ENCODE measurements at regions not wholly inside any gene's neighbourhood (a gene's known extent, or its start where the extent isn't known, plus 50 kb on each side); places are given as distances from the start of the nearest gene placed in this dataset.

DNA sequence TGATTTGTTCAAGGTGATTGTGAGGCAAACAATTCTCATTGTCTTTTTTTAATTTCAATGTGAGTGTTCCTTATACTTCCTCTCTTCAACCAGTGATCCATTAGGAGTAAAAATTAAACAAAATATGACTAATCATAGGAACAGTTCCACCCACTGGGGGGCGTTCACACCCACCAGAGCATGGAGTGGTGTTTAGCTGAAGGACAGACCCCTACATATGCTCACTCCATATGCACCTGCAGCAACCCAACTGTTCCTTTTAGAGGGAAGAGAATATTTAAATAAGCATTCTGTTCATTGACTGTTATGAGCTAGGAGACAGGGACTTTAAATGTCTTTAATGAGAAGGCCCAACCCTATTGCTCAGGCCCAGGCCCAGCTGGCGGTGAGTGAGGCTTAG is 78.7 kb upstream of the DRD2 start:
- no peak for DNase-seq (ENCODE audit: low read depth)

GRCh38 chr11:113553235-113553634 is 78.0 kb upstream of the DRD2 start:
- DNase-seq (ENCODE audit: low read depth) = no peak

DNA sequence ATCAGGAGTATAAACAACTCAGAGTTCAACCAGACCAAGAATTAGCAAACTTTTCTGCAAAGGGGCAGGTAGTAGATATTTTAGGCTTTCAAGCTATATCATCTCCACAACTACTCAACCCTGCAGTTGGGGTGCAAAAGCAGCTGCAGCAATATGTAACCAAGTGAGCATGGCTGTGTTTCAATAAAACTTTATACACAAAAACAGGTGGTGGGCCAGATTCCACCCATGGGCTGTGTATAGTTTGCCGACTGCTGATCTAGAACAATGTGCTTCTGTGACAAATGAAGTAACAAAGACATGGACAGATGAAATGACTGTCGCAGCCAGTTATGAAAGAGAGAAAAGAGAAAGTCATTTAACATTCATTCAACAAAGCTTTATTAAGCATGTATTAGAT is 77.1 kb upstream of the DRD2 start:
- DNase-seq (ENCODE audit: low read depth) = no peak

DNA sequence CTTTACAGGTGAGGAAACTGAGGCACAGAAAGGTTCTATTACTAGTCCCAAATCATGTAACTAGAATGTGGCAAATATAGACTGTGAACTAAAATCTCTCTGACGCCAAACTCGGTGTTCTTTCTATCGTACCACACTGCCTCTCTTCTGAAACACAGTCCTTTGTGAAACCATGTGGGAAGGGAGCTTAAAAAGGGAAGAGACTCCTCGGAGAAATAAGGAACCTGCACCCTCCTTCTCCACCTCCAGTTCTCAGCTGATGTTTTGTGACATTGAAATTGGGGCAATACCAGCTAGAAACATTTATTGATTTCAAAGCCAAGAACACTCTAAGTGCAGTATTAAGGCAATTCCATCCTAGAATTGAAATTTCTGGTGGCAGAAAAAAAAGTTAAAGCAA is 76.4 kb upstream of the DRD2 start:
- DNase-seq (ENCODE audit: low read depth) = no peak

GRCh38 chr11:113549611-113550578 is 74.7 kb upstream of the DRD2 start:
- DNase-seq (ENCODE audit: low read depth) = no peak

GRCh38 chr11:113549061-113549460 is 73.9 kb upstream of the DRD2 start:
- DNase-seq (ENCODE audit: low read depth) = no peak

- DNase-seq (ENCODE audit: low read depth) = no peak
These were observed 72.5 kb upstream of the DRD2 start for GRCh38 chr11:113547739-113548138.

- no peak for DNase-seq (ENCODE audit: low read depth)
These were observed 71.7 kb upstream of the DRD2 start for GRCh38 chr11:113546757-113547507.

GRCh38 chr11:113542420-113542819 is 67.2 kb upstream of the DRD2 start:
- no peak for DNase-seq (ENCODE audit: low read depth)

- DNase-seq (ENCODE audit: low read depth) = no peak
These were observed 65.5 kb upstream of the DRD2 start for GRCh38 chr11:113540416-113541330.

DNA sequence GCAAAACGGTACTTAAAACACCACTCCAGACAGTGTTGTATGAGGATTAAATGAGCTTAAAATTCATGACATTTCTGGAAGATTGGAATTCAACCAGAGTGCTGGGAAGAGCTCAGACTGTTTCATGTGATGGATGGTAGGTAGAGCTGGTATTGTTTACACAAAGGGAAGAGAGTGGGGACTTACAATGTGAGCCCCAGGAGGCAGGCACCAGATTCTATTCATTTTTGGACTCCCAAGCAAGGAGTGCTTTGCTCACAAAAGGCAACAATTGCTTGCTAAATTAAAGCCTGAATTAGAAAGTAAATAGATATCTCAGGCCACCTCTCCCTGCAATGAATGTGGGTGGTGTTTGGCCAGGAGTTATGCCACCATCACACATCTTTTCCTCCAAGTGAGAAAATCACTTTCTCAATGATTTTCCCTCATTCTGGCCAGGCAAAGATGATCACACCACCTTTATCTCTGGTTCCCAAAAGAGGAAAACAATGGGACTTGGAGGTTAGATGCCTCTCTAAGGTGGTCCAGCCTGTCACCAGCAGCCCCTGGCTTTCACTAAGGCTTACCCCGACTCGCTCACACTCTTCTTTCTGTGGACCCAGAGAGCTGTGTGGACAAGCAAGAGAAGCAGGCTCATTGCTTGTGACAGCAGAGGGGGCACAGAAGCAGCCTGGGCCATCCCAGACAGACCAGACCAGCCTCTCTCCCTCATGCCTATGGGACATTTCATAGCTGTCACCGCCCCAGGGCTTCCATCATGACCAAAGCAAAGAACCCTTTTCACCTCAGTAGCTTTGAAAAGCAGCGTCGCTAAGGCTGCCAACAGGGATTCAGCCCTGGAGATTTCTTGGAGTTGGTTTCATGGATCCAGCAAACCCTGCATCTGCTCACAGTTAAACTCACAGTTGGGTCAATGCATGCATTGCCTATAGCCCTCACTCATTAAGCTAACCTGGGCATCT is 63.5 kb upstream of the DRD2 start:
- DNase-seq (ENCODE audit: low read depth) = no peak

DNA sequence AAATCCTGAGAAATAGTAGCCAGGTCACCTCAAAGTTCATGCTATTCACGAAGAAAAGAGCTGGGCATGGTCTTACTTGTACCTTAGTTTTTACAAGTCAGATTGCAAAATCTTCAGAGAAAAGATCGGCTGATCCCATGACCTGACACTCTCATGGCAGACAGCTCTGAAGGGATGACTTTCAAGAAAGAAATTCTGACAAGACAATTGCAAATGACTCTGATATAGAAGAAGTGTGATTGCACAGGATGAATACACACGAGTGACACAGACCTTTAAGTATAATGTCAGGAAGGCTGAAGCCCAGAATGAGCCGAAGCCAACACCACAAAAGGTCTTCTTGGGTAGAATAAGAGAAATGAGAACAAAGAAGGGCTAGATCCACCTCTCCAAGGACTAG is 59.4 kb upstream of the DRD2 start:
- no peak for DNase-seq (ENCODE audit: low read depth)

- DNase-seq (ENCODE audit: low read depth) = no peak
These were observed 58.2 kb upstream of the DRD2 start for GRCh38 chr11:113533425-113533698.

DNA sequence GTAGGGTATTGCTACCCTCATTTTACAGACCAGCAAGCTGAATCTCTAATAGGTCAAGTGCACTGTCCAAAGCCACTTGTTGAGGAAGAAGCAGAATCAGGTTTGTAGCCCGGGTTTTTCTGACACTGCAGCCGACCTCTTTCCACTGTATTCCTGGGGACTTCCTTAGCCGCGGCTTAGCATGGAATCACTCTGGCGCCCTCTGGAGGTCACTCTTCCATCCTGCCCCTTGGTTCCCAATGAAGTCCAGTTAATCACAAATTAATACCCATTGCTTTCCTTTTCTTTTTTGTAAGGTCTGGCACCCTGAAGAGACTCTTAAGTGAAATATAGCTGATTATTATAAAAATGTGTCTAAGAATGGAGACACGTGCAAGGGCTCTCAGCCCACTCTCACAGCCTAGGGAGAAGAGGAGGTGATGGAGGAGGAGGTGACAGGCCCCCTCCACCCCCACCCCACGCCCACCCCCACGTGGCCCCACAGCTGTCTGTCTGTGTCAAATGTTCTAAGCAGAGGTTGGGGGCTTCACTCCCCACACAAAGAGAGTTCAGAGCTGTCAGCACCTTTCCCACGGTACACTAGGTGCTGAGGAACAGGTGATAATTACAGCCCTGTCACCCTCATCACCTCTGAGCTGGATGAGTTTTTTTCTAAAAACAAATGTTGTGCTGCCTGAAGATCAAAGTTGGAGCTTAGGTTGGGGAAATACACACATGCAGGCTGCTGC is 57.7 kb upstream of the DRD2 start:
- peak; percentile 19 for DNase-seq (ENCODE audit: low read depth)

GRCh38 chr11:113531575-113532451 is 56.6 kb upstream of the DRD2 start:
- DNase-seq (ENCODE audit: low read depth) = no peak

DNA sequence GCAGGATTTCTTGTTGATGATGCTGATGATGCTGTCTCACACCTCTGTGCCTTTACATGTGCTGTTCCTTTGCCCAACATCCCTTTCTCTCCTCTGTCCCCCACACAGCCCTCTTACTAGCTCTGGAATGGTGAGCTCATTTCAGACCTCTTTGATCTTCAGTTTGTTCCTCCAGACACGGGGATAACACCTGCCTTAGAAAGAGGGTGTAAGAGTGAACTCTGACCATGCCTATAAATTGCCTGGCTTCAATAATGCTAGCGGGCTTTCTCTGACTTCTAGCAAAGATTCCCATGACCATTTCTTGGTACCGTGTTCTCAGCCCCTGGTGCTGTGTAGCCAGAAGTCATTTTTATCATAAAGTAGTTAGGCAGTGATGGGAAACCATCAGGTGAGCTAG is 55.9 kb upstream of the DRD2 start:
- no peak for DNase-seq (ENCODE audit: low read depth)

DNA sequence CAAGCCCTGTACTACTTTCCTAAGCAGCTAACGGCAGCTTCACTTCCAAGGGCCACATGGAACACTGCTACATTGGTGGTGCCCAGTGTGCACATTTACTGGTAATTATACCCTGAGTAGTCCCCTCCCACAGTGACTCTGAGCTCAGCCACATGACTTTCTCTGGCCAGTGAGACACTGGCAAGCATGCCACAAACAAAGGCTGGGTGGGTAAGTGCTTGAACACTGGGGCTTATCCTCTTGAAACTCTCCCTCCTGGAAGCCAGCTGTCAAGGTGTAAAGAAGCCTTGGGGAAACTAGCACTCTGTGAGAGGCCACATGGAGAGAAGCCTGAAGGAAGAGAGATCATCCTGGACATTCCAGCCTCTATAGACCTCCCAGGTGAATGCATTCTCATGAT is 54.4 kb upstream of the DRD2 start:
- no peak for DNase-seq (ENCODE audit: low read depth)

DNA sequence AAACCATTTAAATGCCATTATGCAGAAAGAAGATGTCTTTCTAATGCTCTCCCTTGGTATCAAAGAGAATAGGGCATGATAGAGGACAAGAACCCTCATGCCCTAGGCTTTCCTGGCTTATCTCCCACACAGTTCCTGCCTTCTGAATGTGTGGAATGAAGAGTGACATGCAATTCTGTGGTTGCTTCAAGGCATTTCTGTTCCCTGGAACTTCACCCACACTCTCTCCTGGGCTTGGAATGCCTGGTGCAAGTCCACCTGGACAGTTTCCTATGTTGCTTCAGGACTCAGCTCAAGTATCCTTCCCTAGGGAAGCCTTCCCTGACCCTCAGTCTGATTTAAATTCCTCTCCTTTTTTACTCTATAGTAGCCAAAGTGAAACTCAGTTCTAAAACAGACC is 53.8 kb upstream of the DRD2 start:
- DNase-seq (ENCODE audit: low read depth) = no peak

DNA sequence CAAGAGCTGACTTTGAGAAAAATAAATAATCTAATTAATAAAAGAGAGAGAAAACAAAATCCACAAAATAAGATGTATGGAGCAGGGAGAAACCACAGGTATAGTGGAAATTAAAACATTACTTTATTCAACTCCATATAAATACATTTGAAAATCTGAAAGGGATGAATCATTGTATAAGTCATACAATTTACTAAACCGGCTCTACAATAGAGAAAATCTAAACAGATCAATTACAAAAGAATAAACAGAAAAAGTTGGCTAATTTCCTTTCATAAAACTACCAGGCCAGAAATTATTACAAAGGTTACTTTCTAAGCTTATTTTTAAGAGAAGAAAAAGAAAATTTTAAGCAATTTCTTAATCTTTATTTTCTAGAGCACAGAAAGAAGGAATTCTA is 51.3 kb upstream of the DRD2 start:
- no peak for DNase-seq (ENCODE audit: low read depth)
